CD14-positive monocyte (primary cell): ENCODE measurements at regions not wholly inside any gene's neighbourhood (a gene's known extent, or its start where the extent isn't known, plus 50 kb on each side); places are given as distances from the start of the nearest gene placed in this dataset.

ENCODE experiments used
- DNase-seq, 3 donors: peaks; one replicate each; pipeline ENCODE4 v3.0.0-alpha.2; 2011 to 2022
- H2AFZ ChIP-seq: 2 replicates; pipeline ENCODE4 v1.6.0; 2012; ENCODE audit warnings: mild to moderate bottlenecking, low read depth, low read length, inconsistent platforms; ENCODE audit not compliant: insufficient read depth, poor library complexity, severe bottlenecking
- H3K27ac ChIP-seq, 2 donors: 1 replicate in 1 of 2; 2 replicates in 1 of 2; pipeline ENCODE4 v1.5.1; 2012 to 2013; ENCODE audit warnings: low read length in 2 of 2, control low read depth in 1 of 2, inconsistent platforms in 1 of 2, low read depth in 1 of 2, mild to moderate bottlenecking in 1 of 2
- H3K27me3 ChIP-seq, 2 donors: one replicate each; pipeline versions ENCODE4 v1.6.0 to v1.6.1; 2011 to 2013; ENCODE audit warnings: low read length in 2 of 2; ENCODE audit not compliant: control insufficient read depth in 2 of 2, insufficient read depth in 2 of 2
- H3K36me3 ChIP-seq, 2 donors: replicated peaks in 1 of 2; 1 replicate in 1 of 2; 2 replicates in 1 of 2; pipeline versions ENCODE4 v1.5.1 to v1.6.1; 2012 to 2013; ENCODE audit warnings: low read length in 2 of 2, control low read depth in 1 of 2, inconsistent platforms in 1 of 2, mild to moderate bottlenecking in 1 of 2; ENCODE audit not compliant: insufficient read depth in 2 of 2, control insufficient read depth in 1 of 2
- H3K4me1 ChIP-seq, 2 donors: 1 replicate in 1 of 2; 2 replicates in 1 of 2; pipeline versions ENCODE4 v1.5.1 to v1.6.1; 2012 to 2013; ENCODE audit warnings: low read length in 2 of 2, control low read depth in 1 of 2, inconsistent platforms in 1 of 2, mild to moderate bottlenecking in 1 of 2, moderate library complexity in 1 of 2; ENCODE audit not compliant: insufficient read depth in 2 of 2, control insufficient read depth in 1 of 2
- H3K4me2 ChIP-seq: replicated peaks from 2 replicates; pipeline ENCODE3; 2012; ENCODE audit warnings: low read length, moderate library complexity, mild to moderate bottlenecking; ENCODE audit not compliant: poor library complexity, severe bottlenecking; ENCODE audit errors: extremely low read depth
- H3K4me3 ChIP-seq, 3 experiments: fragments of 200-600 bp in 1 of 3; sonication (generic) in 1 of 3; replicated peaks in 1 of 3; 1 replicate in 2 of 3; 2 replicates in 1 of 3; pipeline ENCODE4 v1.5.1; 2011 to 2013; ENCODE audit warnings: low read length in 3 of 3, mild to moderate bottlenecking in 3 of 3, control low read depth in 2 of 3, low read depth in 2 of 3, inconsistent platforms in 1 of 3, moderate library complexity in 1 of 3
- H3K79me2 ChIP-seq: 2 replicates; pipeline ENCODE4 v1.6.0; 2012; ENCODE audit warnings: mild to moderate bottlenecking, control low read depth, inconsistent platforms, low read length, moderate library complexity; ENCODE audit not compliant: insufficient read depth
- H3K9ac ChIP-seq: 2 replicates; pipeline ENCODE4 v1.6.0; 2017; ENCODE audit warnings: low read length, mild to moderate bottlenecking; ENCODE audit not compliant: insufficient read depth, poor library complexity, severe bottlenecking
- H3K9me3 ChIP-seq, 2 donors: replicated peaks in 1 of 2; 1 replicate in 1 of 2; 2 replicates in 1 of 2; pipeline versions ENCODE4 v1.5.1 to v1.6.1; 2012 to 2013; ENCODE audit warnings: low read length in 2 of 2, control low read depth in 1 of 2; ENCODE audit not compliant: control insufficient read depth in 1 of 2, insufficient read depth in 1 of 2
- H4K20me1 ChIP-seq: 2 replicates; pipeline ENCODE4 v1.6.0; 2012; ENCODE audit warnings: mild to moderate bottlenecking, low read length, control low read depth, moderate library complexity; ENCODE audit not compliant: insufficient read depth
- H3K27ac Mint-ChIP-seq, 7 donors: one replicate each; pipeline ENCODE4 v1.8.0; 2020; ENCODE audit warnings: mild to moderate bottlenecking in 7 of 7, mixed read lengths in 7 of 7, moderate library complexity in 6 of 7, inconsistent platforms in 2 of 7
- H3K27me3 Mint-ChIP-seq, 3 donors: one replicate each; pipeline ENCODE4 v1.8.0; 2021 to 2022; ENCODE audit warnings: low read depth in 3 of 3, mild to moderate bottlenecking in 3 of 3, mixed read lengths in 3 of 3, moderate library complexity in 3 of 3, inconsistent platforms in 1 of 3
- H3K36me3 Mint-ChIP-seq, 2 donors: one replicate each; pipeline ENCODE4 v1.8.0; 2020; ENCODE audit warnings: mixed read lengths in 2 of 2, inconsistent platforms in 1 of 2, mild to moderate bottlenecking in 1 of 2
- H3K4me1 Mint-ChIP-seq: one replicate; pipeline ENCODE4 v1.8.0; 2020; ENCODE audit warnings: mild to moderate bottlenecking, mixed read lengths
- H3K4me3 Mint-ChIP-seq, 2 donors: one replicate each; pipeline ENCODE4 v1.8.0; 2020; ENCODE audit warnings: mild to moderate bottlenecking in 2 of 2, mixed read lengths in 2 of 2, moderate library complexity in 1 of 2
- H3K9me3 Mint-ChIP-seq, 7 donors: one replicate each; pipeline ENCODE4 v1.8.0; 2020 to 2022; ENCODE audit warnings: mixed read lengths in 7 of 7, mild to moderate bottlenecking in 6 of 7, moderate library complexity in 6 of 7, inconsistent platforms in 2 of 7
- WGBS: methylation state at CpG from one replicate; pipeline ENCODE4 v1.1.5; 2013; ENCODE audit warnings: missing lambda C conversion rate; ENCODE audit not compliant: insufficient coverage; 5-methylcytosine and 5-hydroxymethylcytosine counted together
- intact Hi-C, 2 donors: fragments of 100-400 bp; cut with micrococcal nuclease; formaldehyde crosslinking; loops; one replicate each; pipeline versions ENCODE4 v1.15.0 to v1.15.1; 2023
- TF ChIP-seq, protein P1 (sequence below): fragments of 200-600 bp; IDR thresholded peaks from one replicate; pipeline ENCODE4 v1.8.0; 2022; ENCODE audit warnings: antibody characterized with exemption, mild to moderate bottlenecking

DNA sequence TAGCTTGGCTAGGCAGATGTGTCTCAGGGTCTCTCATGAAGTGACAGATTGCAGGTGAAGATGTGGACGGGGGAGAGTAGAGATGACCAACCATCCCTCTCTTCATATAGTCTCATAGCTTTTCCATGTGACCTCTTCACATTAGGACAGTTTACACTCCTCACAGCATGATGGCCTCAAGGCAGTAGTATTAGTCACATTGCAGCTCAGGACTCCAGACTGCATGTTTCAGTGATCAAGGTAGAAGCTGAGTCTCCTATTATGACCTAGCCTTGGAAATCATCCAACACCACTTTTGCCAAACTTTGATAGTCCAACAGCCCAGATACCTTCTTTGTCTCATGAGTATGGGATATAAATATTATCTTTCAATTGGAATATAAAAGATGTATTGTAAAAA is 147.7 kb downstream of the GASK1B start:
- H3K9ac ChIP-seq = no peak overlapping the region
- TF ChIP-seq, protein P1, sequence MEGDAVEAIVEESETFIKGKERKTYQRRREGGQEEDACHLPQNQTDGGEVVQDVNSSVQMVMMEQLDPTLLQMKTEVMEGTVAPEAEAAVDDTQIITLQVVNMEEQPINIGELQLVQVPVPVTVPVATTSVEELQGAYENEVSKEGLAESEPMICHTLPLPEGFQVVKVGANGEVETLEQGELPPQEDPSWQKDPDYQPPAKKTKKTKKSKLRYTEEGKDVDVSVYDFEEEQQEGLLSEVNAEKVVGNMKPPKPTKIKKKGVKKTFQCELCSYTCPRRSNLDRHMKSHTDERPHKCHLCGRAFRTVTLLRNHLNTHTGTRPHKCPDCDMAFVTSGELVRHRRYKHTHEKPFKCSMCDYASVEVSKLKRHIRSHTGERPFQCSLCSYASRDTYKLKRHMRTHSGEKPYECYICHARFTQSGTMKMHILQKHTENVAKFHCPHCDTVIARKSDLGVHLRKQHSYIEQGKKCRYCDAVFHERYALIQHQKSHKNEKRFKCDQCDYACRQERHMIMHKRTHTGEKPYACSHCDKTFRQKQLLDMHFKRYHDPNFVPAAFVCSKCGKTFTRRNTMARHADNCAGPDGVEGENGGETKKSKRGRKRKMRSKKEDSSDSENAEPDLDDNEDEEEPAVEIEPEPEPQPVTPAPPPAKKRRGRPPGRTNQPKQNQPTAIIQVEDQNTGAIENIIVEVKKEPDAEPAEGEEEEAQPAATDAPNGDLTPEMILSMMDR = no peak
- Mint-ChIP-seq H3K36me3 (peaks cover 0 to 11% of the 10 kb centered on the region in 2 donors), H3K9me3 (peaks cover 18 to 35% (median 24%) of the 10 kb centered on the region in 7 donors), H3K4me1 (peaks cover 6% of the 10 kb centered on the region), H3K27me3 (peaks cover 0 to 3% (median 1%) of the 10 kb centered on the region in 3 donors), H3K27ac (no peak overlapping the region), H3K4me3 (no peak overlapping the region)
- H3K79me2 ChIP-seq = no peaks in the 10 kb centered on the region
- no peaks in the 10 kb centered on the region for H4K20me1 ChIP-seq
- intact Hi-C loops = no loop called here
- no CpG with 5 or more reads among the region's 1 CpG for WGBS
- peaks cover 0 to 4% of the 10 kb centered on the region in 2 donors for H3K4me1 ChIP-seq
- no peaks in the 10 kb centered on the region for H3K36me3 ChIP-seq
- no peaks in the 10 kb centered on the region for H3K27me3 ChIP-seq
- no peak overlapping the region for H3K4me3 ChIP-seq
- H3K9me3 ChIP-seq = peaks cover 15 to 18% of the 10 kb centered on the region in 2 donors
- H3K4me2 ChIP-seq = no peak overlapping the region
- no peak overlapping the region for H2AFZ ChIP-seq
- no peak for DNase-seq
- H3K27ac ChIP-seq = no peak overlapping the region

DNA sequence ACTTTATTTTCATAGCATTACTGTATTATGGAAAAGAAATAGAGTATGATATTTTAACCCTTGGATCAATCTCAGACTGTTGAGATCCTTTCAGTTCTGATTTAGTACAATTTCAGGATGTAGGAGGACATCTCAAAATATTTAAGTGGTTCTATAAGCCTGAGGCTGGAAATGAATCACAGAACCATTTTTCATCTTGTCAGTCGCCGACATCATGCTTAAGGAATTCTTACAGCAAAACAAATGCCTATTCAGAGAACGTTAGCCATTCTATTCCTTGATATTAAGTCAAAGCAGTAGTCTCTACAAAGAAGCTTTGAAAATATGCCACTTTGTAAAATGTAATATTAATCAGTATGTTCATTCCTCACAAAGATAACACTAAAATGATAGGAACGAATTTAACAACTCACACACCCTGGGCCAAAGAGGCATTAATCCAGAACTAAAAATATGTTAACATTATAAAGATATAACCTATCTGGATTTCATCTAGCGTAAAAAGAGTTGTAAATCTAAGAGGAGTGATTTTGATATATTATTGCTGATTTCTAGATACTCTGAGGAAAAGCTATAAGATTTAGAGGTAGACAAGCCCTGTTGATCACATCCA is 152.0 kb downstream of the GASK1B start:
- Histone ChIP-seq H3K4me2 (no peak overlapping the region), H4K20me1 (no peaks in the 10 kb centered on the region), H3K79me2 (no peaks in the 10 kb centered on the region), H3K27ac (no peak overlapping the region), H3K9me3 (no peaks in the 10 kb centered on the region), H3K9ac (no peak overlapping the region), H3K4me3 (no peak overlapping the region), H3K27me3 (no peaks in the 10 kb centered on the region), H3K36me3 (no peaks in the 10 kb centered on the region), H2AFZ (no peak overlapping the region), H3K4me1 (peaks cover 9 to 22% of the 10 kb centered on the region in 2 donors)
- no peaks in the 10 kb centered on the region for H3K36me3 Mint-ChIP-seq
- H3K4me1 Mint-ChIP-seq = peaks cover 17% of the 10 kb centered on the region
- no peak for DNase-seq
- H3K27ac Mint-ChIP-seq = no peak overlapping the region
- peaks cover 0 to 4% (median 2%) of the 10 kb centered on the region in 7 donors for H3K9me3 Mint-ChIP-seq
- peaks cover 0 to 3% (median 0%) of the 10 kb centered on the region in 3 donors for H3K27me3 Mint-ChIP-seq
- H3K4me3 Mint-ChIP-seq = no peak overlapping the region
- TF ChIP-seq, protein P1 = no peak
- WGBS = no CpG with 5 or more reads among the region's 5 CpGs
- intact Hi-C loops = no loop called here
